A673 (cell line): ENCODE measurements at regions not wholly inside any gene's neighbourhood (a gene's known extent, or its start where the extent isn't known, plus 50 kb on each side); places are given as distances from the start of the nearest gene placed in this dataset.

Source experiments
- EZH2 ChIP-seq: fragments of 200-600 bp; sonication (generic); IDR thresholded peaks from 2 replicates; pipeline ENCODE4 v1.6.1; 2017; ENCODE audit warnings: borderline replicate concordance, low read depth, mild to moderate bottlenecking, mixed read lengths, antibody characterized with exemption, low read length; ENCODE audit not compliant: poor library complexity, severe bottlenecking
- TF ChIP-seq, protein P1 (sequence below): fragments of 300-800, 200-600 bp; sonication (generic); conservative IDR thresholded peaks from 2 replicates; pipeline ENCODE4 v1.5.1; 2017; ENCODE audit warnings: low read depth, mild to moderate bottlenecking, antibody characterized with exemption, low read length, moderate library complexity, mixed read lengths

- TF ChIP-seq, protein P1, sequence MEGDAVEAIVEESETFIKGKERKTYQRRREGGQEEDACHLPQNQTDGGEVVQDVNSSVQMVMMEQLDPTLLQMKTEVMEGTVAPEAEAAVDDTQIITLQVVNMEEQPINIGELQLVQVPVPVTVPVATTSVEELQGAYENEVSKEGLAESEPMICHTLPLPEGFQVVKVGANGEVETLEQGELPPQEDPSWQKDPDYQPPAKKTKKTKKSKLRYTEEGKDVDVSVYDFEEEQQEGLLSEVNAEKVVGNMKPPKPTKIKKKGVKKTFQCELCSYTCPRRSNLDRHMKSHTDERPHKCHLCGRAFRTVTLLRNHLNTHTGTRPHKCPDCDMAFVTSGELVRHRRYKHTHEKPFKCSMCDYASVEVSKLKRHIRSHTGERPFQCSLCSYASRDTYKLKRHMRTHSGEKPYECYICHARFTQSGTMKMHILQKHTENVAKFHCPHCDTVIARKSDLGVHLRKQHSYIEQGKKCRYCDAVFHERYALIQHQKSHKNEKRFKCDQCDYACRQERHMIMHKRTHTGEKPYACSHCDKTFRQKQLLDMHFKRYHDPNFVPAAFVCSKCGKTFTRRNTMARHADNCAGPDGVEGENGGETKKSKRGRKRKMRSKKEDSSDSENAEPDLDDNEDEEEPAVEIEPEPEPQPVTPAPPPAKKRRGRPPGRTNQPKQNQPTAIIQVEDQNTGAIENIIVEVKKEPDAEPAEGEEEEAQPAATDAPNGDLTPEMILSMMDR: no peak
- TF ChIP-seq EZH2: no peak
Measured at GRCh38 chrX:4570151-4570550, 856.7 kb upstream of the PRKX start.
